GM18873 (cell line): ENCODE measurements at regions not wholly inside any gene's neighbourhood (a gene's known extent, or its start where the extent isn't known, plus 50 kb on each side); places are given as distances from the start of the nearest gene placed in this dataset.
"Not testable (repeated sequence)": the region's sequence is repeated elsewhere in the genome, so short reads cannot be mapped to it uniquely, and the experiment has no call there.

Experiments used
- ATAC-seq: cut with Tn5 transposase; IDR thresholded peaks from one replicate; pipeline ENCODE4 v1.9.1; 2021; ENCODE audit warnings: mild to moderate bottlenecking, moderate library complexity, moderate number of reproducible peaks; ENCODE audit not compliant: unreplicated experiment, low FRiP score

DNA sequence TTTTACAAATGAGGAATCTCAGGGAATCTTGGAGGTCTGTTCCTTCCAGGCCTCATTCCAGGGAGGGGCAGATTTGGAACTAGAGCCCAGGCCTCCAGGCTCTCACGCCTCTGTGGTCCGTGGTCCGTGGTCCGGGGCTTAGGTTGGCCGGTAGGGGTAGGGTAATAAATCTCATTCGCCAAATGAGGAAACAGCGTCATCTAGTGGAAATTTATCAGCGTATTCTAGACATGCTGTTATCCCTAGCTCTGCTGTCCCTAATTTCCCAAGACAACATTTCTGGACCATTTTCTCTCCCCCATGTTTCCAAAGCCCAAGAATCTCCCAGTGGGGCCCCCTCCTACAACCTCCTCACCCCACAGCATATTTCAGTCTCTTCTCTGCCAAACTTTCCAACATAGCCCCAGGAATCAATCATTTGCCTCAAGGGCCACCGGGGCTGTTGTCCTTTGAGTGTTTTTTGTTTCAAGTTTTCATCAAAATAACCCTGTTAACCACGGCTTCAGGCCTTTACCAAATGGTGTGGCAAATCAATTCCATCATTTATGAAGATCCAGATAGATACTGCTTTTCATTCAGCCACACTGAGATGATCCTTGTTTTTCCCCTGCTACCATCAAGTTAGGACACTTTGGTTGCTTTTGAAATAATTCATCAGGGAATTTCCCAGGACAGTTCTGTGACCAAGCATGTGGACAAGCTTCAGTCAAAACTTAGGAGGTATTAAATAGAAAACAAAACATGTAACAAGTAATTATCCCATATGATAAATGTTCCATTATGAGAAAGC, 126.8 kb downstream of the ALDH8A1 start:
- ATAC-seq, result no peak

DNA sequence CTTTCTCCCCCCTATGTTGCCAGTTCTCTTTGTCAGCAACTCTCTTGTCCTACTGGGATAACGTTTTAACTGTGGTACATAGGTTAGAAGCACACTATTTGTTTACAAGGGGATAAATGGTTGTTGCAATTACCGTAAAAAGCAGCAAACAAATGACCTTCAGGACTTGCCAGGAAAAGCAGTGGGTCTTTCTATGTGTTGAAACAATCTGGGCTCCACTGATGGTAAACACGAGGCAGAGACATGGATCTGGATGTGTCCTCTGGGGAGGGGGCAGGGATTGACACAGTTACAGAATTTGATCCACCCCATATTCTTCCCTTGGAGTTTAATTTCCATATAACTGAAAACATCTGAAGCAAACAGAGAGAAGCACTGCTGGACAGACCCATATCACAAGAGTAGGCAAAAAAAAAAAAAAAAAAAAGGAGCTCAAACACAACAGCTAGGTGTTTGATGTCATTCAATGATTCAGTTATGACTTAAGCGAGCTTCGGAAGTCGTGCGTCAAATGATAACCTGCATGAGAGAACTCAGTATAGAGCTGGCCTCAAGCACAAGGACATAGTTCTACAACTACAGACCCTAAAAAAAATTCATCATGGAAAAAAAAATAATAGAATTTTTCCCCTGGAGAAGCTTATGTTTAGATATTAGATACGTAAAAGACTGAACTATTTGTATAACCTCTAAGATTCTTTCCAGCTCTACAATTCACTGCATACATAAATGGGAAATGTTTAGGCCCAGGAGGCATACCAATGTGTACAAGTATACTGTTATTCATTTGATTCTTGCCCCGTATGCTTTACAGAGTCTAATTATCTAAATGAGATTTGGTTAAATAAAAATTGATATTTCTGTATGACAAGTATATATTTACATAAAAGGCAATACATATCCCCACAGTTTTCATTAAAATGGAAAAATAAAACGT, 127.7 kb downstream of the ALDH8A1 start:
- ATAC-seq, result no peak

DNA sequence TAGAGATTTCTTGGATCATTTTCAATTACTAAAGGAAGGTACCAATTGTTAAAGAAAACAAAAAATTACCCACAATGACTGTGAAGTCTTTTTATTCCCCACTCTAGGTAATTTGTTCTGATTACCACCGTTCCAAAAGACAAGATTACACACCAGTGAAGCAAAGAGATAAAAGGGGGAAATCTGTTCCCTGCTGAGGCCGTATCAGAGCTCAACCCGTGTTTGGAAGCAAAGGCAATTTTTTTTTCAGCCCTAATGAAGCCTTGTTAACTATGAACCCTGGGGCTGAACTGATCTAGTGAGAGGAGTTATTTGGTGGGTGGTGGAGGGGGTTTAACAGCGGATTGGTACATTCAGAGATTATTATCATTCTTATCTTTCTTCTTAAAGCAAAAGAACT, 128.5 kb downstream of the ALDH8A1 start:
- no peak for ATAC-seq

DNA sequence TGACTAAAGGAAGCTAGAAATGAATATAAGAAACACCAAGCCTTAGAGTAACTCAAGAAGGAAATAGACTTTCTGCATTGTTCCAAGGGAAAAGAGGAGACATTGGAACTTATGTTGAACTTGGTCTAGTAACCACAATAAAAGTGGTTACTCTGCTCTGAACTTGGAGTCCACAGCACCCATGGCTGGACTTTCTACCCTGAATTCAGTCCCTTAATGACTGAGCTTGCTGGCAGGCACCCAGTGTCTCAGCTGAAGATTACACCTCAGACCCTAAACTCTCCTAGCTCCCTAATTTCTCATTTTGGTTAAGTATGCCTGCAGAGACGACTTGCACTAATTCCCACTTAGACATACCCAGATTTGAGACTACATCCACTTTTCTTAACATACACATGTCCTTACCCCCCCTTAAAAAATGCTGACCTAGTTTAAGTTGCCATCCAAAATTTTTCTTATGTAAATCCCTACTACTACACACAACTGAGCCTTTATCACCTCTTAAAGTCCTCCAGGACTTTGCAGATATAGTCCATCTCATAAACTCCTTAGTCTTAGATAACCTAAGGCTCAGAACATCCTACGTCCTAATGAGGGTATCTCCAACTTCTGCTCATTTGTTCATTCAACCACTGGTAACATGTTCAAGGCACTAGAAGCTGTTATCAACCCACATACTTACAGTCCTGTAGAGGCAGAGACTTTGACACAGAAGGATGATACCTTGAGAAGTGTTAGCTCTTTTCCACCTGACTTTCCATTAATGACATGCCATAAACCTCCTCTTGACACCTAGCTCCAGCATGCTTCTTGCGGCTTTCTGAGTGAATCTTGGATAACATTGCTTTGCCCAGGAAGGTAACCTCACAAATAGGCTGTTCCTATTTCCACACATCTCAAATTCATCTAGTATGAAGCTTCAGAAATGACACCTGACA, 129.8 kb downstream of the ALDH8A1 start:
- ATAC-seq, result no peak

- ATAC-seq, result no peak
Measured at GRCh38 chr6:134819236-134819635, 130.7 kb downstream of the ALDH8A1 start.

DNA sequence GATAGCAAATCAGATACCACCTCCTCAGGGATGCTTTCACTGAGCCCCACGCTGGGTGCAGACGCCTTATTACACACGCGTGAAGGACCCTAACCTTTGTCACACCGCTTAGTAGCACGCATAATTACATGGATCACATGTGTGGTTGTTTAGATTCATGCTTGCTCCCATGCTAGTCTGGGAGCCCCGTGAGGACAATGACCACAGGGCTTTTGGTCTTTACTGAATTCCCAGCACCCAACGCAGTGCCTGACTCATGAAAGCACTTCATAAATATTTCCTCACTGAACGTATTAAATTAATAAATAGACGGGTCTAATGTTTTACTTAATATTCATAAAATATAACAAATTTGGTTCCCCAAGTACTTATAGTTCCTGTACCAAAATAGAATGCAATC, 132.5 kb downstream of the ALDH8A1 start:
- ATAC-seq, result no peak

DNA sequence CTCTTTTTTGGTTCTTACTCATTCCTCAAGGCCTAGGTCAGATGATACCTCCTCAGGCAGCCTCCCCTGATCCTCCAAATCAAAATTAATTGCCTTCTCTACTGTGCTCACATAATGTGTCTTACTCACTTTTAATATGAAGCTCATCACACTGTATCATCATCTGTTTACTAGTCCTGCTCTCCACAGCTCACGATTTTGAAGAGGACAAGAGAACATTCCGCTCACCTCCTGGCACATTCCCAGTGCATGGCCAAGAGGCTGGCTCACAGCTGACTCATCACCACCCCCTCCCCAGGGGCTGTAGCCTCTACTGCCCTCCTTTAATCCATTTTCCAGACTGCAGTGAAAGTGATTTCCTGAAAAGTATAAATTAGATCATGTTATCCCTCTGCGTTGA, 133.1 kb downstream of the ALDH8A1 start:
- ATAC-seq, result no peak

- ATAC-seq, result no peak
Measured at GRCh38 chr6:134816300-134816699, 133.6 kb downstream of the ALDH8A1 start.

DNA sequence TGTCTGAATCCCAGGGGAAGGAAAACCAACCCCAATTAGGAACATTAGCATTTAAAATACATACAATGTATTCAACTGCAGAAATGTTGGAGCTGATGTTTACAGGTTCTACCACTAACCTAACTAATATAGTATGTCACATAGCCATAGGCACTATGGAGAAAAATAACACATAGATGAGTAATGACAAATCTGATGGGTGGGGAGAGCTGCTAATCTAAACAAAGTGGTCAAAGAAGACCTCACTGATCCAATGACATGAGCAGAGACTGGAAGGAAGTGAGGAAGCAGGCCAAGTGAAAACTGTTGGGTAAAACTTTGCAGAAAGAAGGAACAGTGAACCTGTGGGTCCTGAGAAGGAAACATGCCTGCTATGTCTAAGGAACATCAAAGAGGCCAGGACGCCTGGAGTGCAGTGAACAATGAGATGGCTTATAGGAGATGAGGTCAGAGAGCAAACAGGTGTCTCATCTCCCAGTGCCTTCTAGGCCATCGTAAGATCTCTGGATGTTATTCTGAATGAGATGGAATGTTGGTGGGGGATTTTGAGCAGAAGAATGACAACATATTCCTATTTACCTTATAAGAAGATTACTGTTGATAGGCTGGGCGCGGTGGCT, 135.7 kb downstream of the ALDH8A1 start:
- ATAC-seq, result no peak

GRCh38 chr6:134813146-134813545, 136.8 kb downstream of the ALDH8A1 start:
- no peak for ATAC-seq

DNA sequence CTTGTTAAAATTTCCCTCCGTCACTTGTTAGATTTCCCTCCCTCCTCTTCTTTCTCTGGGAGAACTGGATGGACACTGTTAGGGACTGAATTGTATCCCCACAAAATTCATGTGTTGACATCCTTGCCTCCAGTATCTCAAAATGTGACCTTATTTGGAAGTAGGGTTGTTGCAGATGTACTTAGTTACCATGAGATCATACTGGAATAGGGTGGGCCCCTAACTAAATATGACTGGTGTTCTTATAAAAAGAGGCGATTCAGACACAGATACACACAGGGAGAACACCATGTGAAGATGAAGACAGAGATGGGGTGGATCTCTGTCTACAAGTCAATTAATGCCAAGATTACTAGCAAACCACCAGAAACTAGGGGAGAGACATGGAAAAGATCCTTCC, 139.5 kb downstream of the ALDH8A1 start:
- ATAC-seq, result no peak

GRCh38 chr6:134809130-134809529, 140.8 kb downstream of the ALDH8A1 start:
- no peak for ATAC-seq

GRCh38 chr6:134806180-134806798, 143.6 kb downstream of the ALDH8A1 start:
- no peak for ATAC-seq

GRCh38 chr6:134805168-134805567, 144.7 kb downstream of the ALDH8A1 start:
- ATAC-seq, result no peak

GRCh38 chr6:134804311-134804710, 145.6 kb downstream of the ALDH8A1 start:
- not testable (repeated sequence) for ATAC-seq

DNA sequence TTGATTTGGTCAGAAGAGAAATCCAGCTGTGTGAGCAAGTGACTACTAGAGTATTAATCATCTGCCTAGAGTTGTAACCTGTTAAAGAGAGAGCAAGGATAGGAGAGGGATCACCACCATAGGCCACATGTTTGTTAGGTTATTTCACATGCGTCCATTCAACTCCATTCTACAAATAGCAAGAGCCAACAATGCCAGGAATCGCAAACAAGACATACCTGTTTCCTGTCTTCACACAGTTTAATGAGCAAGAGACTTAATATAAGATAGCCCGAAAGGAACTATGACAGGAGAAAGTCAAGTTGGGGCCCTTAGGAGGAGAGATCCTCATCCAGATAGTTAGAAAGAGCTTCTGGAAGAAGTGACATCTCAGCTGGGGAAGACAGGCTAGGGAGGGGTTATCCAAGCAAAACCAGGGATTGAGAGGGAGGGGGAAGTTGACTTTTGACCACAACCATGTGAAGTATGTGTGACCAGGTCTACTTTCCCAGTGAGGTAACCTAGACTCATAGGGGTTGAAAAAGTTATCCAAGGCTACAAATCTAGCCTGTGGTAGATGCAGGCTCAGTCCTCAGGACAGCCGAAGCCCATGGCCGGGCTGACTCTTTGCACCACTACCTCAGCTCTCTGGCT, 147.4 kb downstream of the ALDH8A1 start:
- ATAC-seq, result no peak

DNA sequence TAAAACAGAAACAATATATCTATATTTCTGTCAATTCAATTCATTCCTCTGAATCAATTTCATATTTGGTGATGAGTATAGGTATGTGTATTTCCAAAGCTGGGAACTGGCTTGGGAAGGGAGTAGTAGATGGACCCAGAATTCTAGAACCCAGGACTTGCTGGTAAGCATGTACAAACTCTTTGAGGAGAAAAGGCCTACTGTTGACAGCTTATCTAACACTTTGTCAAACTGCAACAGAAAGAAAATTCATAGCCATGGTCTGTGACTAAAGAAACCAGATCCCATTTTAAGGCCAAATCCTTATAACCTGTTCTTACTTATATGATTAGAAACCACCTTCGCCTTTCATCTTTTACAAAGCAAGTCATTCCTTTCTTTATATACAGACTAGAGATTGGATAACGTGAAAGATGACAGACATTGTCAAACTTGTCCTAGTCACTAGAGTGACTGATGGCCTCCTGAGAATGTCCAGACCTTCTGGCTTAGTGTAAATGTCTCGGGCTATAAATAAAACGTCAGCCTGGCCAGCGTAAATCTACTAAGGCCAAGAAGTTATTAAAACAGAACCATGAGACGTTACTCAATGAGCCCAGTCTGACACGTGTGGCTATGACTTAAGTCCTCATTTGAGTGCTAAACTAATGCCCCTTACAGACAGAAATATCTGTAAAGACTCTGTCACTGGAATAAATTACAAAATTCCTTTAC, 152.3 kb downstream of the ALDH8A1 start:
- no peak for ATAC-seq

DNA sequence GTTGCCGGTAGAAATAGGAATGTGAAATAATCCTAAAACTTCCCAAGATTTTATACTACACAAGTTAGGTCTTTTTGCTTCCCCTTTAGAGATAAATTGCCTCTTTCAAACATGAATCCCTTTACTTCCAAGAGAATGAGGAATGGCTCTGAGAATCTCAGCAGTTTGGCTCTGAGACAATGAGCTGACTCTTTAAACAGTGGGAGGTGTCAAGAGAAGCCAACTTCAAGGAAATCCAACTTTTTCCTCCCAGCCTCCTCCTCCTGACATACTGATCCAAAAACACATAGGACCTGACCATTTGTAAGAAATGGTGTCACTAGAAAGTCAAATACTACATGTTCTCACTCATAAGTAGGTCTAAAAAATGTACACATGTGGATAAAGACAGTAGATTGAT, 154.2 kb downstream of the ALDH8A1 start:
- ATAC-seq, result no peak

DNA sequence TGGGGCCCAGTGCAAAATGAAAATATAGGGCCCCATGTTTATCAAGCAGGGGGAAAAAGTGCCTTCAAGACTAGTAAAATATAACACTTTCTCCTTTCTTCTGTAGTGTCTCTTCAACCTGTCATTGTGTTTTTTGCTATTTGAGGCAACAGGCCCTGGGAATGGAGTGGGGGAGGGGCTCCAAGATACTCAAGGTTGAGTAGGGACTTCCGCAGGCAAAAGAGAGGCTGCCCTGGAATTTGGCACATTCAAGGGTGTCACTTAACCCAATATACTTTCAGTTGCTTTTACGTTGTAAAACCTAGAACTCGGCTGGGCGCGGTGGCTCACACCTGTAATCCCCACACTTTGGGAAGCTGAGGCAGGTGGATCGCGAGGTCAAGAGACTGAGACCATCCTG, 154.9 kb downstream of the ALDH8A1 start:
- no peak for ATAC-seq
